Liver (tissue), 7 donors: ENCODE measurements at regions not wholly inside any gene's neighbourhood (a gene's known extent, or its start where the extent isn't known, plus 50 kb on each side); places are given as distances from the start of the nearest gene placed in this dataset.

Experiments used
- DNase-seq: peaks from one replicate; pipeline ENCODE4 v3.0.0-alpha.2; 2017; ENCODE audit warnings: low spot score
- H3K27ac ChIP-seq, 2 donors: one replicate each; pipeline ENCODE4 v1.7.0; 2013; ENCODE audit warnings: inconsistent platforms in 2 of 2, low read length in 2 of 2, control low read depth in 1 of 2, low read depth in 1 of 2, mild to moderate bottlenecking in 1 of 2
- H3K27me3 ChIP-seq, 4 donors: one replicate each; pipeline versions ENCODE4 v1.6.1 to v1.7.0; 2013; ENCODE audit warnings: low read length in 3 of 4, inconsistent platforms in 1 of 4, mild to moderate bottlenecking in 1 of 4, moderate library complexity in 1 of 4; ENCODE audit not compliant: control insufficient read depth in 4 of 4, insufficient read depth in 4 of 4
- H3K36me3 ChIP-seq, 4 donors: one replicate each; pipeline versions ENCODE4 v1.6.1 to v1.7.0; 2013; ENCODE audit warnings: low read length in 3 of 4, mild to moderate bottlenecking in 3 of 4, low read depth in 1 of 4, moderate library complexity in 1 of 4; ENCODE audit not compliant: control insufficient read depth in 4 of 4, insufficient read depth in 3 of 4
- H3K4me1 ChIP-seq, 4 donors: one replicate each; pipeline versions ENCODE4 v1.6.1 to v1.7.0; 2013; ENCODE audit warnings: low read length in 3 of 4, mild to moderate bottlenecking in 3 of 4, moderate library complexity in 1 of 4; ENCODE audit not compliant: control insufficient read depth in 4 of 4, insufficient read depth in 4 of 4
- H3K4me3 ChIP-seq, 3 donors: one replicate each; pipeline versions ENCODE4 v1.6.1 to v1.7.0; 2013; ENCODE audit warnings: low read length in 3 of 3, control low read depth in 1 of 3, low read depth in 1 of 3, mild to moderate bottlenecking in 1 of 3
- H3K9ac ChIP-seq, 2 donors: one replicate each; pipeline ENCODE4 v1.7.0; 2013; ENCODE audit warnings: low read length in 2 of 2, mild to moderate bottlenecking in 2 of 2, moderate library complexity in 2 of 2, control low read depth in 1 of 2, low read depth in 1 of 2
- H3K9me3 ChIP-seq, 4 donors: one replicate each; pipeline versions ENCODE4 v1.6.1 to v1.7.0; 2013; ENCODE audit warnings: low read length in 3 of 4; ENCODE audit not compliant: control insufficient read depth in 4 of 4
- ATF3 ChIP-seq: IDR thresholded peaks from 2 replicates; pipeline ENCODE4 v1.6.1; 2016; ENCODE audit warnings: antibody characterized with exemption
- EGR1 ChIP-seq, 2 donors: IDR thresholded peaks; 2 replicates each; pipeline ENCODE4 v1.6.1; 2016 to 2018; ENCODE audit warnings: antibody characterized with exemption in 2 of 2, low read depth in 2 of 2
- FOXA2 ChIP-seq: IDR thresholded peaks from 2 replicates; pipeline ENCODE4 v1.6.1; 2016; ENCODE audit warnings: antibody characterized with exemption
- GABPA ChIP-seq, 2 donors: IDR thresholded peaks in 1 of 2; conservative IDR thresholded peaks in 1 of 2; 2 replicates each; pipeline ENCODE4 v1.6.1; 2016; ENCODE audit warnings: antibody characterized with exemption in 2 of 2, mild to moderate bottlenecking in 1 of 2, moderate library complexity in 1 of 2
- HNF4A ChIP-seq, 2 donors: conservative IDR thresholded peaks; 2 replicates each; pipeline ENCODE4 v1.6.1; 2016; ENCODE audit warnings: antibody characterized with exemption in 2 of 2, mild to moderate bottlenecking in 2 of 2
- HNF4G ChIP-seq: IDR thresholded peaks from 2 replicates; pipeline ENCODE4 v1.6.1; 2016; ENCODE audit warnings: antibody characterized with exemption
- JUND ChIP-seq, 2 donors: IDR thresholded peaks; 2 replicates each; pipeline ENCODE4 v1.6.1; 2016; ENCODE audit warnings: antibody characterized with exemption in 2 of 2
- NR2F2 ChIP-seq: IDR thresholded peaks from 2 replicates; pipeline ENCODE4 v1.6.1; 2016; ENCODE audit warnings: antibody characterized with exemption
- RAD21 ChIP-seq, 2 donors: IDR thresholded peaks; 2 replicates each; pipeline ENCODE4 v1.6.1; 2016; ENCODE audit warnings: antibody characterized with exemption in 2 of 2, mild to moderate bottlenecking in 2 of 2
- REST ChIP-seq: IDR thresholded peaks from 2 replicates; pipeline ENCODE4 v1.6.1; 2016; ENCODE audit warnings: antibody characterized with exemption, mild to moderate bottlenecking
- RXRA ChIP-seq, 2 donors: IDR thresholded peaks; 2 replicates each; pipeline ENCODE4 v1.6.1; 2017 to 2018; ENCODE audit warnings: antibody characterized with exemption in 2 of 2, mild to moderate bottlenecking in 1 of 2
- SP1 ChIP-seq: IDR thresholded peaks from 2 replicates; pipeline ENCODE4 v1.6.1; 2018; ENCODE audit warnings: antibody characterized with exemption, mild to moderate bottlenecking
- TAF1 ChIP-seq: conservative IDR thresholded peaks from 2 replicates; pipeline ENCODE4 v1.6.1; 2016; ENCODE audit warnings: antibody characterized with exemption, mild to moderate bottlenecking
- YY1 ChIP-seq: IDR thresholded peaks from 2 replicates; pipeline ENCODE4 v1.6.1; 2016; ENCODE audit warnings: antibody characterized with exemption, mild to moderate bottlenecking
- WGBS: extraction: QIAGEN DNeasy Blood & Tissue Kit; methylation state at CpG from one replicate; pipeline ENCODE4 v1.1.7; 2013; 5-methylcytosine and 5-hydroxymethylcytosine counted together
- TF ChIP-seq, protein P1 (sequence below): IDR thresholded peaks from 2 replicates; pipeline ENCODE4 v1.6.1; 2016; ENCODE audit warnings: antibody characterized with exemption
- donor health status: healthy.
- donor health status: healthy.
- donor health status: healthy.
- donor health status: healthy.

DNA sequence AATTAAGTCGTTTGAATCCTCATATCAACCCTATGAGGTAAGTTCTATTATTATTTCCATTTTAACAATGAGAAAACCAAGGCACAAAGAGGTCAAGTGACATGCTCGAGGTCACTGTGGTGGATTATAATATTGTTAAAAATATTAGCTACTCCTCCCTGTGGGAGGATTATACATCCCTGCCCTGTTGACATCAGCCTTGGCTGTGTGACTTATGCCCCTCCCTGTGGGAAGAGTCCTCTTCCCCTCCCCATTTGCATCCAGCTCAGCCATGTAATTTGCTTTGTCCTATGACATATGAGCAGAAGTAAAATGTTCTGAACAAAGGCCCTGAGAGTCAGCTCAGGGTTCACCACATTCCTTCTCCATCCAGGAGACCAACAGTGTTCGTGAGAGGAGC is 152.7 kb upstream of the ZIC3 start:
- TF ChIP-seq JUND (IDR thresholded peaks at IDR 0.05) (no peak), TAF1 (no peak), FOXA2 (no peak), REST (no peak)
- Histone ChIP-seq H3K27ac (no peak overlapping the region), H3K36me3 (no peaks in the 10 kb centered on the region), H3K9me3 (no peaks in the 10 kb centered on the region), H3K4me1 (no peaks in the 10 kb centered on the region), H3K4me3 (no peak overlapping the region), H3K9ac (no peak overlapping the region), H3K27me3 (peaks cover 0 to 2% (median 0%) of the 10 kb centered on the region in 4 donors)
- no peak for DNase-seq
- 50% methylated on average over 3 of the region's 3 CpGs for WGBS

- DNase-seq: no peak
- no peaks in the 10 kb centered on the region for H3K9me3 ChIP-seq
- no peak overlapping the region for H3K4me3 ChIP-seq
- no peak for TF ChIP-seq REST
- no peaks in the 10 kb centered on the region for H3K36me3 ChIP-seq
- H3K9ac ChIP-seq: no peak overlapping the region
- peaks cover 0 to 4% (median 0%) of the 10 kb centered on the region in 4 donors for H3K27me3 ChIP-seq
- H3K4me1 ChIP-seq: no peaks in the 10 kb centered on the region
- no peak overlapping the region for H3K27ac ChIP-seq
- WGBS: 83% methylated on average over 26 of the region's 26 CpGs
Observed at GRCh38 chrX:137405449-137406140, 160.3 kb upstream of the ZIC3 start.

DNA sequence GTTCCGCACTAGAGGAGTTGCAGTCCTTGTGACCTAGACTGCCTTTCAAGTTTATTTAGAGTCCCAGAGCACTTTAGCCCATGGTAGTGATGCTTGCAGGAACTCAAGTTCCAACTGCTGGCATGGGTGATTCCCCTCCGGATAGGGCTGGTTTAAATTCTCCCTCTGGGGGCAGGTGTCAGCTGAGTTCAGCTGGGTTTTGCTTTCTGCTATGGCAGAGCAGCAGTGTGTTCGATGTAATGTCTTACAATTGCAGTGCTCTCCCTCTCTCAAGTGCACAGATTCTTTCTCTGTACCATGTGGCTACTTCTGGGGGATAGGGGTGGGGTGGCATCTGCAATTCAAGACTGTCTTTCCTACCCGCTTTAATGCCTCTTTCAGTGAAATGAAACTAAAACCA is 164.8 kb upstream of the ZIC3 start:
- WGBS: 50% methylated on average over 4 of the region's 4 CpGs
- no peak overlapping the region for H3K9ac ChIP-seq
- TF ChIP-seq RXRA (IDR thresholded peaks at IDR 0.05) (no peak), HNF4A (conservative IDR thresholded peaks at IDR 0.05) (no peak), FOXA2 (no peak), YY1 (no peak), RAD21 (IDR thresholded peaks at IDR 0.05) (no peak), HNF4G (no peak), SP1 (no peak), GABPA (IDR thresholded peaks at IDR 0.05 in 1 of 2, conservative IDR thresholded peaks at IDR 0.05 in 1 of 2) (no peak), JUND (IDR thresholded peaks at IDR 0.05) (no peak), ATF3 (no peak), EGR1 (IDR thresholded peaks at IDR 0.05; ENCODE audit: low read depth in 2 of 2) (no peak), NR2F2 (no peak)
- TF ChIP-seq, protein P1, sequence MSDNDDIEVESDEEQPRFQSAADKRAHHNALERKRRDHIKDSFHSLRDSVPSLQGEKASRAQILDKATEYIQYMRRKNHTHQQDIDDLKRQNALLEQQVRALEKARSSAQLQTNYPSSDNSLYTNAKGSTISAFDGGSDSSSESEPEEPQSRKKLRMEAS: no peak

More for the DNA sequence above, 164.8 kb upstream of the ZIC3 start:
- H3K4me3 ChIP-seq: no peak overlapping the region
- no peaks in the 10 kb centered on the region for H3K36me3 ChIP-seq
- H3K27me3 ChIP-seq: peaks cover 0 to 4% (median 0%) of the 10 kb centered on the region in 4 donors
- no peaks in the 10 kb centered on the region for H3K4me1 ChIP-seq
- no peaks in the 10 kb centered on the region for H3K9me3 ChIP-seq
- DNase-seq: no peak
- H3K27ac ChIP-seq: no peak overlapping the region
